Pancreas (tissue), 10 donors: ENCODE measurements at regions not wholly inside any gene's neighbourhood (a gene's known extent, or its start where the extent isn't known, plus 50 kb on each side); places are given as distances from the start of the nearest gene placed in this dataset.

Experiments used
- ATAC-seq, 4 donors: fragments of 200-7000 bp; cut with Tn5 transposase; one replicate each; pipeline versions ENCODE4 v1.8.0 to v1.9.1; 2020; ENCODE audit warnings: mild to moderate bottlenecking in 4 of 4, moderate library complexity in 4 of 4
- DNase-seq, 6 donors: peaks; one replicate each; pipeline ENCODE4 v3.0.0-alpha.2; 2020
- FAIRE-seq: peaks from 2 replicates; lab custom pipeline; 2012; peaks lifted over from hg19 to GRCh38; lab: Jason Lieb, UNC
- H3K27ac ChIP-seq, 4 donors: fragments of 200-600 bp; sonication (generic); 1 replicate in 3 of 4; 2 replicates in 1 of 4; pipeline versions ENCODE4 v1.5.0 to v1.8.0; 2020
- H3K27me3 ChIP-seq, 4 donors: fragments of 200-600 bp; one replicate each; pipeline ENCODE4 v1.8.0; 2021
- H3K36me3 ChIP-seq, 3 donors: fragments of 200-600 bp; sonication (generic) in 1 of 3; one replicate each; pipeline versions ENCODE4 v1.5.0 to v1.8.0; 2020 to 2021
- H3K4me1 ChIP-seq, 3 donors: fragments of 200-600 bp; one replicate each; pipeline ENCODE4 v1.8.0; 2021
- H3K4me3 ChIP-seq, 4 donors: fragments of 200-600 bp; sonication (generic) in 2 of 4; one replicate each; pipeline versions ENCODE4 v1.5.0 to v1.8.0; 2020 to 2021
- H3K9me3 ChIP-seq, 4 donors: fragments of 200-600 bp; one replicate each; pipeline ENCODE4 v1.8.0; 2021
- CTCF ChIP-seq, 4 donors: fragments of 200-600 bp; sonication (generic) in 3 of 4; IDR thresholded peaks; one replicate each; pipeline versions ENCODE4 v1.5.0 to v1.8.0; 2021; ENCODE audit warnings: antibody characterized with exemption in 4 of 4
- WGBS, 2 donors: extraction: QIAGEN DNeasy Blood & Tissue Kit; methylation state at CpG; one replicate each; pipeline ENCODE4 v1.1.7; 2013; 5-methylcytosine and 5-hydroxymethylcytosine counted together
- intact Hi-C, 3 donors: fragments of 100-400 bp; cut with DNase I; formaldehyde crosslinking; loops; one replicate each; pipeline versions ENCODE4 v1.11.1 to v1.14.2; 2022
- donor health status: healthy with polysubstance abuse.
- donor health status: DM: no; HTN: no; CAD: no; lungs with moderate emphysema.
- donor health status: DM: no; HTN: no; CAD: no.
- donor health status: control.
- donor health status: control.
- donor health status: Bipolar disorder and iron deficiency.
- donor health status: DM: yes; HTN: yes; CAD: no.
- donor health status: DM: no; HTN: no; CAD: no.
- donor health status: DM: no; HTN: no; CAD: no.
- donor health status: DM: yes; HTN: yes; CAD: no.

- Histone ChIP-seq H3K4me3 (no peak overlapping the region), H3K9me3 (no peaks in the 10 kb centered on the region), H3K36me3 (no peaks in the 10 kb centered on the region), H3K27ac (peak overlapping the region in 2 of 4 donors; percentile 50 to 64), H3K4me1 (peaks cover 8 to 21% (median 11%) of the 10 kb centered on the region in 3 donors), H3K27me3 (no peaks in the 10 kb centered on the region)
- ATAC-seq (peak; percentile 63 to 89 (median 80)), DNase-seq (peak in 3 of 6 donors; percentile 27 to 56 (median 51)), FAIRE-seq (no peak)
- WGBS, 2 donors, result 24 to 28% methylated on average over 4 of the region's 4 CpGs
- no peak for TF ChIP-seq CTCF (IDR thresholded peaks at IDR 0.05)
- intact Hi-C loops, result no loop called here
Measured at GRCh38 chr9:15081021-15081753, 171.0 kb upstream of the FREM1 start.

- FAIRE-seq (no peak), DNase-seq (no peak), ATAC-seq (no peak)
- Histone ChIP-seq H3K36me3 (no peaks in the 10 kb centered on the region), H3K27ac (peak overlapping the region in 1 of 4 donors; percentile 64), H3K4me3 (no peak overlapping the region), H3K27me3 (no peaks in the 10 kb centered on the region), H3K9me3 (no peaks in the 10 kb centered on the region), H3K4me1 (peaks cover 8 to 16% (median 11%) of the 10 kb centered on the region in 3 donors)
- intact Hi-C loops, result no loop called here
- WGBS, 2 donors, result 62 to 89% methylated on average over 2 to 3 of the region's 3 CpGs
- TF ChIP-seq CTCF (IDR thresholded peaks at IDR 0.05), result no peak
Measured at GRCh38 chr9:15080401-15080800, 170.2 kb upstream of the FREM1 start.

GRCh38 chr9:15079989-15080388 lies 169.8 kb upstream of the FREM1 start:
- Histone ChIP-seq H3K4me1 (peaks cover 8 to 16% (median 11%) of the 10 kb centered on the region in 3 donors), H3K27ac (no peak overlapping the region), H3K27me3 (no peaks in the 10 kb centered on the region), H3K9me3 (no peaks in the 10 kb centered on the region), H3K4me3 (no peak overlapping the region), H3K36me3 (no peaks in the 10 kb centered on the region)
- TF ChIP-seq CTCF (IDR thresholded peaks at IDR 0.05), result no peak
- FAIRE-seq (no peak), ATAC-seq (no peak), DNase-seq (no peak)
- intact Hi-C loops, result no loop called here
- WGBS, 2 donors, result 73 to 89% methylated on average over 3 of the region's 3 CpGs

- DNase-seq (no peak), ATAC-seq (no peak), FAIRE-seq (no peak)
- no peak for TF ChIP-seq CTCF (IDR thresholded peaks at IDR 0.05)
- H3K9me3 ChIP-seq, result no peaks in the 10 kb centered on the region
- intact Hi-C loops, result no loop called here
- WGBS, 2 donors, result 44 to 46% methylated on average over 7 of the region's 7 CpGs
- no peaks in the 10 kb centered on the region for H3K27me3 ChIP-seq
- H3K4me3 ChIP-seq, result no peak overlapping the region
- H3K4me1 ChIP-seq, result peaks cover 8 to 16% (median 11%) of the 10 kb centered on the region in 3 donors
- H3K27ac ChIP-seq, result no peak overlapping the region
- H3K36me3 ChIP-seq, result no peaks in the 10 kb centered on the region
Measured at GRCh38 chr9:15077946-15078729, 167.9 kb upstream of the FREM1 start.
